ENCODE measurements at regions not wholly inside any gene's neighbourhood (a gene's known extent, or its start where the extent isn't known, plus 50 kb on each side); places are given as distances from the start of the nearest gene placed in this dataset.
"Not testable (repeated sequence)": the region's sequence is repeated elsewhere in the genome, so short reads cannot be mapped to it uniquely, and the experiment has no call there.

- no peak for TF ChIP-seq CTCF (IDR thresholded peaks at IDR 0.05)
- TF ChIP-seq EP300 (IDR thresholded peaks at IDR 0.05): no peak
- no peak for TF ChIP-seq POLR2AphosphoS5 (IDR thresholded peaks at IDR 0.05)
- TF ChIP-seq POLR2A (IDR thresholded peaks at IDR 0.05): no peak
- WGBS: 83% methylated on average over 4 of the region's 4 CpGs
- Histone ChIP-seq H3K27ac (no peak overlapping the region), H3K36me3 (no peaks in the 10 kb centered on the region), H3K27me3 (no peaks in the 10 kb centered on the region), H3K4me3 (no peak overlapping the region), H3K4me1 (no peaks in the 10 kb centered on the region), H3K9me3 (no peaks in the 10 kb centered on the region)
- DNase-seq (ENCODE audit: low spot score in 2 of 2): no peak
Measured at GRCh38 chr9:82903503-82903902, 159.4 kb downstream of the RASEF start.

DNA sequence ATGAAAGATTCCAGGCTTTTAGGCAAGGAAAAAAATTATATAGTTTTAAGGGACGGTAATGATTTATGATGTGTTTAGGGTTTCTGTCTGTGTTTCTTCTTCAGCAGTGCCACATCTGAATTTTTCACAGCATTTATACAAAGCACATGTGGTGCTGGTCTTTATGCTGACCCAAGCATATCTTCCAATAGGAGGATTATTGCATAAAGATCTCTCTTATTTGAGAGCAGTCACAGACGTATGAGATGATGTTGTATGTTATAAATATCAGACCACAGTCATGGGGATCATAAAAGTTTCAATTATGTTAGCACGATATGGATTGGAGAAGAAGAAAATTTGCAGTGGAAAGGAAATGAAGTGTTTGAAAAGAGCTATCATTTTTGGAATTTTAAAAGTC lies 150.9 kb downstream of the RASEF start:
- H3K36me3 ChIP-seq: no peaks in the 10 kb centered on the region
- H3K4me3 ChIP-seq: no peak overlapping the region
- H3K27me3 ChIP-seq: no peaks in the 10 kb centered on the region
- peaks cover 10% of the 10 kb centered on the region for H3K9me3 ChIP-seq
- no peak overlapping the region for H3K27ac ChIP-seq
- no peak for TF ChIP-seq EP300 (IDR thresholded peaks at IDR 0.05)
- TF ChIP-seq CTCF (IDR thresholded peaks at IDR 0.05): no peak
- no peak for TF ChIP-seq POLR2A (IDR thresholded peaks at IDR 0.05)
- no peak for TF ChIP-seq POLR2AphosphoS5 (IDR thresholded peaks at IDR 0.05)
- WGBS: 34% methylated on average over 3 of the region's 3 CpGs
- no peak for DNase-seq (ENCODE audit: low spot score in 2 of 2)
- no peaks in the 10 kb centered on the region for H3K4me1 ChIP-seq

- Histone ChIP-seq H3K4me1 (no peaks in the 10 kb centered on the region), H3K27me3 (no peaks in the 10 kb centered on the region), H3K4me3 (no peak overlapping the region), H3K36me3 (no peaks in the 10 kb centered on the region), H3K9me3 (peaks cover 10% of the 10 kb centered on the region), H3K27ac (no peak overlapping the region)
- 31% methylated on average over 1 of the region's 1 CpG for WGBS
- no peak for TF ChIP-seq CTCF (IDR thresholded peaks at IDR 0.05)
- no peak for TF ChIP-seq EP300 (IDR thresholded peaks at IDR 0.05)
- no peak for TF ChIP-seq POLR2AphosphoS5 (IDR thresholded peaks at IDR 0.05)
- TF ChIP-seq POLR2A (IDR thresholded peaks at IDR 0.05): no peak
- no peak for DNase-seq (ENCODE audit: low spot score in 2 of 2)
Measured at GRCh38 chr9:82912645-82913044, 150.3 kb downstream of the RASEF start.

GRCh38 chr9:82916238-82916637 lies 146.7 kb downstream of the RASEF start:
- not testable (repeated sequence) for H3K27me3 ChIP-seq; H3K36me3 ChIP-seq; H3K27ac ChIP-seq; H3K4me1 ChIP-seq; H3K4me3 ChIP-seq; DNase-seq (ENCODE audit: low spot score in 2 of 2)
- 50% methylated on average over 1 of the region's 1 CpG for WGBS
- H3K9me3 ChIP-seq: peaks cover 10% of the 10 kb centered on the region

GRCh38 chr9:82920154-82920553 lies 142.8 kb downstream of the RASEF start:
- H3K4me1 ChIP-seq: no peaks in the 10 kb centered on the region
- H3K27me3 ChIP-seq: no peaks in the 10 kb centered on the region
- no peak for DNase-seq (ENCODE audit: low spot score in 2 of 2)
- no peak for TF ChIP-seq EP300 (IDR thresholded peaks at IDR 0.05)
- no peak for TF ChIP-seq CTCF (IDR thresholded peaks at IDR 0.05)
- H3K4me3 ChIP-seq: no peak overlapping the region
- H3K27ac ChIP-seq: no peak overlapping the region
- H3K36me3 ChIP-seq: no peaks in the 10 kb centered on the region
- 79% methylated on average over 2 of the region's 2 CpGs for WGBS
- H3K9me3 ChIP-seq: peaks cover 10% of the 10 kb centered on the region

- Histone ChIP-seq H3K36me3 (no peaks in the 10 kb centered on the region), H3K9me3 (no peaks in the 10 kb centered on the region), H3K27me3 (no peaks in the 10 kb centered on the region), H3K27ac (no peak overlapping the region), H3K4me1 (no peaks in the 10 kb centered on the region), H3K4me3 (no peak overlapping the region)
- DNase-seq (ENCODE audit: low spot score in 2 of 2): no peak
- 90% methylated on average over 10 of the region's 10 CpGs for WGBS
- no peak for TF ChIP-seq CTCF (IDR thresholded peaks at IDR 0.05)
- no peak for TF ChIP-seq POLR2AphosphoS5 (IDR thresholded peaks at IDR 0.05)
- no peak for TF ChIP-seq POLR2A (IDR thresholded peaks at IDR 0.05)
- TF ChIP-seq EP300 (IDR thresholded peaks at IDR 0.05): no peak
Measured at GRCh38 chr9:82922686-82923085, 140.3 kb downstream of the RASEF start.

All from suprapubic skin (tissue), 4 donors.